HCT116 (cell line): ENCODE measurements at regions not wholly inside any gene's neighbourhood (a gene's known extent, or its start where the extent isn't known, plus 50 kb on each side); places are given as distances from the start of the nearest gene placed in this dataset.

Experiments used
- ATAC-seq: fragments of 200-7000 bp; cut with Tn5 transposase; 2 replicates; pipeline ENCODE4 v1.9.1; 2020; ENCODE audit warnings: mild to moderate bottlenecking, moderate library complexity
- BruUV-seq: library from RNA; stranded (reverse); fragments of 400-500 nt; replicated peaks from 2 replicates; lab custom pipeline; 2021; lab: Mats Ljungman, UMichigan
- CTCF ChIA-PET: fragments of 300-600 bp; sonication (Branson Sonifier 250); formaldehyde crosslinking; loops from one replicate; lab custom pipeline; 2021; ENCODE audit warnings: antibody characterized with exemption; lab: Charles Lee
- POLR2A ChIA-PET: fragments of 300-600, 350-600 bp; sonication (Branson Sonifier 250); formaldehyde crosslinking; loops from one replicate; lab custom pipeline; 2021; ENCODE audit warnings: antibody characterized with exemption; lab: Charles Lee
- RAD21 ChIA-PET, 2 experiments: fragments of 300-600 bp; sonication (Branson Sonifier 250); formaldehyde crosslinking; loops; one replicate each; lab custom pipeline; 2023; ENCODE audit warnings: low total read pairs in 2 of 2; ENCODE audit not compliant: uncharacterized antibody in 2 of 2, unreplicated experiment in 2 of 2, low non-redundant PET in 1 of 2; lab: Charles Lee
- DNase-seq: peaks from one replicate; pipeline ENCODE4 v3.0.0-alpha.2; 2010; ENCODE audit warnings: low read depth, low spot score
- H2AFZ ChIP-seq: fragments of 200-600 bp; shearing (Covaris generic), sonication (generic); 2 replicates; pipeline ENCODE4 v1.6.1; 2017; ENCODE audit warnings: low read depth, mixed run types, mixed read lengths, antibody characterized with exemption, low read length; ENCODE audit not compliant: poor library complexity, severe bottlenecking
- H3K27ac ChIP-seq: 2 replicates; pipeline ENCODE4 v1.5.1; 2012; ENCODE audit warnings: low read depth, low read length
- H3K27me3 ChIP-seq: fragments of 200-600 bp; sonication (generic); 2 replicates; pipeline ENCODE4 v1.6.1; 2016; ENCODE audit warnings: mixed run types, low read length, mixed read lengths; ENCODE audit not compliant: insufficient read depth
- H3K36me3 ChIP-seq, 2 experiments: fragments of 200-500 bp in 1 of 2; fragments of 200-600 bp in 1 of 2; sonication (Bioruptor generic) in 1 of 2; sonication (generic) in 1 of 2; 2 replicates each; pipeline versions ENCODE4 v1.5.1 to v1.6.1; 2014 to 2016; ENCODE audit warnings: low read length in 2 of 2, inconsistent platforms in 1 of 2, mixed read lengths in 1 of 2, mixed run types in 1 of 2; ENCODE audit not compliant: insufficient read depth in 2 of 2, control insufficient read depth in 1 of 2
- H3K4me1 ChIP-seq, 2 experiments: fragments of 200-600 bp in 1 of 2; sonication (generic) in 1 of 2; 2 replicates each; pipeline versions ENCODE4 v1.5.1 to v1.6.1; 2012 to 2017; ENCODE audit warnings: low read length in 2 of 2, inconsistent platforms in 1 of 2, mild to moderate bottlenecking in 1 of 2, mixed read lengths in 1 of 2, mixed run types in 1 of 2, moderate library complexity in 1 of 2; ENCODE audit not compliant: insufficient read depth in 2 of 2, control insufficient read depth in 1 of 2
- H3K4me2 ChIP-seq: fragments of 200-600 bp; sonication (generic); 2 replicates; pipeline ENCODE4 v1.6.1; 2017; ENCODE audit warnings: mixed run types, low read length, mixed read lengths
- H3K4me3 ChIP-seq, 2 experiments: fragments of 200-600 bp in 1 of 2; sonication (generic) in 1 of 2; replicated peaks in 1 of 2; 2 replicates each; pipeline ENCODE4 v1.5.1; 2011 to 2016; ENCODE audit warnings: low read length in 2 of 2, control low read depth in 1 of 2, low read depth in 1 of 2, mild to moderate bottlenecking in 1 of 2, mixed read lengths in 1 of 2, mixed run types in 1 of 2
- H3K79me2 ChIP-seq: fragments of 200-600 bp; sonication (generic); 2 replicates; pipeline ENCODE4 v1.6.1; 2017; ENCODE audit warnings: mild to moderate bottlenecking, mixed run types, low read length, moderate library complexity, mixed read lengths; ENCODE audit not compliant: insufficient read depth
- H3K9ac ChIP-seq: fragments of 200-600 bp; sonication (generic); 2 replicates; pipeline ENCODE4 v1.6.1; 2016; ENCODE audit warnings: low read length, mixed read lengths
- H3K9me2 ChIP-seq: fragments of 200-600 bp; sonication (generic), shearing (Covaris generic); 2 replicates; pipeline ENCODE4 v1.6.1; 2017; ENCODE audit warnings: mixed run types, mild to moderate bottlenecking, moderate library complexity; ENCODE audit not compliant: insufficient read depth
- H3K9me3 ChIP-seq, 2 experiments: fragments of 200-500 bp in 1 of 2; fragments of 200-600 bp in 1 of 2; sonication (Bioruptor generic) in 1 of 2; sonication (generic) in 1 of 2; 2 replicates each; pipeline ENCODE4 v1.6.1; 2014 to 2017; ENCODE audit warnings: low read length in 2 of 2, mixed read lengths in 2 of 2, inconsistent platforms in 1 of 2, low read depth in 1 of 2, mild to moderate bottlenecking in 1 of 2, mixed run types in 1 of 2, moderate library complexity in 1 of 2; ENCODE audit not compliant: control insufficient read depth in 1 of 2, insufficient read depth in 1 of 2
- H4K20me1 ChIP-seq: fragments of 200-600 bp; sonication (generic), shearing (Covaris generic); 2 replicates; pipeline ENCODE4 v1.6.1; 2017; ENCODE audit warnings: mixed run types, mild to moderate bottlenecking, moderate library complexity; ENCODE audit not compliant: insufficient read depth
- EGR1 ChIP-seq: IDR thresholded peaks from 2 replicates; pipeline ENCODE4 v1.6.1; 2012; ENCODE audit warnings: low read depth
- EZH2 ChIP-seq: fragments of 200-600 bp; sonication (generic); IDR thresholded peaks from 2 replicates; pipeline ENCODE4 v1.6.1; 2017; ENCODE audit warnings: antibody characterized with exemption, mixed run types
- EZH2phosphoT487 ChIP-seq: fragments of 200-600 bp; IDR thresholded peaks from 2 replicates; pipeline ENCODE4 v1.6.1; 2018; ENCODE audit warnings: antibody characterized with exemption, borderline replicate concordance
- JUND ChIP-seq: IDR thresholded peaks from 2 replicates; pipeline ENCODE4 v1.6.1; 2012
- POLR2AphosphoS5 ChIP-seq: IDR thresholded peaks from 2 replicates; pipeline ENCODE4 v1.6.1; 2011; ENCODE audit warnings: mild to moderate bottlenecking, low read depth, low read length, moderate library complexity
- RAD21 ChIP-seq: IDR thresholded peaks from 2 replicates; pipeline ENCODE4 v1.6.1; 2012; ENCODE audit warnings: low read depth, mild to moderate bottlenecking
- REST ChIP-seq: IDR thresholded peaks from 2 replicates; pipeline ENCODE4 v1.6.1; 2012; ENCODE audit warnings: low read depth
- SIN3A ChIP-seq: IDR thresholded peaks from 2 replicates; pipeline ENCODE4 v1.6.1; 2012; ENCODE audit warnings: low read depth
- YY1 ChIP-seq: IDR thresholded peaks from 2 replicates; pipeline ENCODE4 v1.6.1; 2011; ENCODE audit warnings: low read length, low read depth, moderate library complexity, mild to moderate bottlenecking; ENCODE audit not compliant: insufficient replicate concordance; ENCODE audit errors: extremely low read depth
- ZBTB33 ChIP-seq: IDR thresholded peaks from 2 replicates; pipeline ENCODE4 v1.6.1; 2011; ENCODE audit warnings: mild to moderate bottlenecking, low read length, moderate library complexity; ENCODE audit not compliant: insufficient replicate concordance; ENCODE audit errors: extremely low read depth
- ZNF274 ChIP-seq: fragments of 200-500 bp; sonication (Bioruptor generic); IDR thresholded peaks from 2 replicates; pipeline ENCODE4 v1.6.1; 2014; ENCODE audit warnings: mild to moderate bottlenecking, low read depth, low read length, inconsistent platforms
- intact Hi-C: fragments of 100-400 bp; cut with micrococcal nuclease; formaldehyde crosslinking; loops from 2 replicates; pipeline ENCODE4 v1.10.0; 2022

- DNase-seq (no peak), ATAC-seq (no peak)
- H3K79me2 ChIP-seq = no peaks in the 10 kb centered on the region
- BruUV-seq = no TSS peak
- no peaks in the 10 kb centered on the region for H3K36me3 ChIP-seq
- no peak overlapping the region for H3K9ac ChIP-seq
- H2AFZ ChIP-seq = no peak overlapping the region
- no peaks in the 10 kb centered on the region for H3K9me2 ChIP-seq
- CTCF ChIA-PET = no interaction called here
- RAD21 ChIA-PET = no interaction called here
- no peak overlapping the region for H3K27ac ChIP-seq
- POLR2A ChIA-PET = no interaction called here
- no peak overlapping the region for H3K4me3 ChIP-seq
- no peaks in the 10 kb centered on the region for H3K27me3 ChIP-seq
- H3K4me1 ChIP-seq = no peaks in the 10 kb centered on the region
- H3K9me3 ChIP-seq = peaks cover 3 to 5% of the 10 kb centered on the region in 2 experiments; a peak in 2 of 4 replicates
- intact Hi-C loops = no loop called here
- no peaks in the 10 kb centered on the region for H4K20me1 ChIP-seq
- no peak for TF ChIP-seq ZBTB33
- TF ChIP-seq POLR2AphosphoS5 = no peak
- no peak for TF ChIP-seq YY1
- no peak for TF ChIP-seq EZH2phosphoT487
- H3K4me2 ChIP-seq = no peak overlapping the region
These were observed 461.1 kb downstream of the C3orf38 start for GRCh38 chr3:88610820-88611219.

- intact Hi-C loops = no loop called here
- no peak overlapping the region for H3K9ac ChIP-seq
- H3K27ac ChIP-seq = no peak overlapping the region
- BruUV-seq = no TSS peak
- ChIA-PET RAD21 (no interaction called here), POLR2A (no interaction called here), CTCF (no interaction called here)
- H3K27me3 ChIP-seq = no peaks in the 10 kb centered on the region
- peaks cover 8 to 11% of the 10 kb centered on the region in 2 experiments; a peak in 2 of 4 replicates for H3K9me3 ChIP-seq
- no peaks in the 10 kb centered on the region for H4K20me1 ChIP-seq
- no peak overlapping the region for H3K4me2 ChIP-seq
- H3K36me3 ChIP-seq = no peaks in the 10 kb centered on the region
- no peak overlapping the region for H2AFZ ChIP-seq
- DNase-seq (no peak), ATAC-seq (no peak)
- no peaks in the 10 kb centered on the region for H3K9me2 ChIP-seq
- no peak overlapping the region for H3K4me3 ChIP-seq
- H3K4me1 ChIP-seq = no peaks in the 10 kb centered on the region
- no peaks in the 10 kb centered on the region for H3K79me2 ChIP-seq
- TF ChIP-seq EGR1 (no peak), EZH2phosphoT487 (no peak), ZBTB33 (no peak), EZH2 (no peak), YY1 (no peak), SIN3A (no peak), RAD21 (no peak), JUND (no peak), ZNF274 (no peak), REST (no peak)
These were observed 462.1 kb downstream of the C3orf38 start for GRCh38 chr3:88611826-88612326.
